HCT116 (cell line): ENCODE measurements at regions not wholly inside any gene's neighbourhood (a gene's known extent, or its start where the extent isn't known, plus 50 kb on each side); places are given as distances from the start of the nearest gene placed in this dataset.

ENCODE experiments used
- CTCF ChIP-seq, 3 experiments: fragments of 200-600 bp in 1 of 3; sonication (generic) in 1 of 3; IDR thresholded peaks in 2 of 3; conservative IDR thresholded peaks in 1 of 3; 2 replicates each; pipeline ENCODE4 v1.5.1; 2012 to 2017; ENCODE audit warnings: low read depth in 2 of 3, low read length in 2 of 3, antibody characterized with exemption in 1 of 3, borderline replicate concordance in 1 of 3, control low read depth in 1 of 3, mild to moderate bottlenecking in 1 of 3, mixed read lengths in 1 of 3, mixed run types in 1 of 3, moderate library complexity in 1 of 3; ENCODE audit not compliant: insufficient read depth in 1 of 3
- EGR1 ChIP-seq: IDR thresholded peaks from 2 replicates; pipeline ENCODE4 v1.6.1; 2012; ENCODE audit warnings: low read depth
- EZH2 ChIP-seq: fragments of 200-600 bp; sonication (generic); IDR thresholded peaks from 2 replicates; pipeline ENCODE4 v1.6.1; 2017; ENCODE audit warnings: antibody characterized with exemption, mixed run types
- FOSL1 ChIP-seq: IDR thresholded peaks from 2 replicates; pipeline ENCODE4 v1.6.1; 2012; ENCODE audit warnings: low read depth
- JUND ChIP-seq: IDR thresholded peaks from 2 replicates; pipeline ENCODE4 v1.6.1; 2012
- POLR2A ChIP-seq: IDR thresholded peaks from 2 replicates; pipeline ENCODE4 v1.7.0; 2011; ENCODE audit warnings: borderline replicate concordance; ENCODE audit not compliant: insufficient read depth, insufficient read length; ENCODE audit errors: extremely low read depth
- POLR2AphosphoS5 ChIP-seq: IDR thresholded peaks from 2 replicates; pipeline ENCODE4 v1.6.1; 2011; ENCODE audit warnings: mild to moderate bottlenecking, low read depth, low read length, moderate library complexity
- RAD21 ChIP-seq: IDR thresholded peaks from 2 replicates; pipeline ENCODE4 v1.6.1; 2012; ENCODE audit warnings: low read depth, mild to moderate bottlenecking
- TCF7L2 ChIP-seq: IDR thresholded peaks from 2 replicates; pipeline ENCODE4 v1.7.0; 2011; ENCODE audit warnings: borderline replicate concordance, inconsistent platforms; ENCODE audit not compliant: insufficient read depth, insufficient read length; ENCODE audit errors: extremely low read depth
- ZBTB33 ChIP-seq: IDR thresholded peaks from 2 replicates; pipeline ENCODE4 v1.6.1; 2011; ENCODE audit warnings: mild to moderate bottlenecking, low read length, moderate library complexity; ENCODE audit not compliant: insufficient replicate concordance; ENCODE audit errors: extremely low read depth
- TF ChIP-seq, protein P1 (sequence below): IDR thresholded peaks from 2 replicates; pipeline ENCODE4 v1.6.1; 2012; ENCODE audit warnings: low read depth

DNA sequence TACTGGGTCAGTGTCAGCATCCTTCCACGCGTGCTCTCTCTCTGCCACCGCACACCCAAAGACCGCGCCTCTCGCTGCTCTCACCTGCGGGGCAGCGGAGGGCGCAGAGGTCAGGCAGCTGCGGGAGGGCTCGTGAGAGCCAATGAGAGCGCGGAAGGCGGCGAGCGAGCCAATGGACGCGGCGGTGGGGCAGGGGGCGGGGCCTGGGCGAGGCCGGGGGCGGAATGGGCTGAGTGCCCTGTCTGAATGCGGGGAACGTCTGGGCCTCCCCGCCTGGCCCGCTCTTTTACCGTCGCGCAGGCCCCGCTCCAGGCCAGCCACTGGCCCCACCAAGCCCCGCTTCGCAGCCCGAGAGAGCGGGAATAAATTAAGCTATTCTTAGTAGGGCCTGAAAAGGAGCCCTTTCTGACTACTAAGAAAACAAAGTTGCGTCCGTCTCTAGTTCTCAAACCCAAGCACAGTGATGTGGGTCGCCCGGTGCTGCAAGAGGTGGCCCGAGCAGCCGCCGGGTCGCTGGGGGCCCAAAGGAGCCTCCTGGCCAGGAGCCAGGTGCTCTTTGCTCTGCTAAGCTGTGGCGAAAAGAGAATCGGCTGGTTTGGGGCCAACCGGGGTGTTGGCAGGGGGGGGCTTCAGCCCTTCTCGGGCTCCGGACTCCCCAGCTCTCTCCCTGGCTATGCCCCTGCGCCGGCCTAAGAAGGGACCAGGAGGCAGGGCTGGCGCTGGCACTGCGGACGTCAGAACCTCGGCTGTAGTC is 81.1 kb upstream of the GLI2 start:
- TF ChIP-seq POLR2AphosphoS5 (no peak), FOSL1 (no peak), RAD21 (no peak), CTCF (IDR thresholded peaks at IDR 0.05 in 2 of 3, conservative IDR thresholded peaks at IDR 0.05 in 1 of 3; ENCODE audit: borderline replicate concordance in 1 of 3, insufficient read depth in 1 of 3, low read depth in 2 of 3, low read length in 2 of 3) (no peak), EZH2 (no peak), JUND (no peak), ZBTB33 (no peak), POLR2A (no peak), TCF7L2 (no peak), EGR1 (no peak)
- TF ChIP-seq, protein P1, sequence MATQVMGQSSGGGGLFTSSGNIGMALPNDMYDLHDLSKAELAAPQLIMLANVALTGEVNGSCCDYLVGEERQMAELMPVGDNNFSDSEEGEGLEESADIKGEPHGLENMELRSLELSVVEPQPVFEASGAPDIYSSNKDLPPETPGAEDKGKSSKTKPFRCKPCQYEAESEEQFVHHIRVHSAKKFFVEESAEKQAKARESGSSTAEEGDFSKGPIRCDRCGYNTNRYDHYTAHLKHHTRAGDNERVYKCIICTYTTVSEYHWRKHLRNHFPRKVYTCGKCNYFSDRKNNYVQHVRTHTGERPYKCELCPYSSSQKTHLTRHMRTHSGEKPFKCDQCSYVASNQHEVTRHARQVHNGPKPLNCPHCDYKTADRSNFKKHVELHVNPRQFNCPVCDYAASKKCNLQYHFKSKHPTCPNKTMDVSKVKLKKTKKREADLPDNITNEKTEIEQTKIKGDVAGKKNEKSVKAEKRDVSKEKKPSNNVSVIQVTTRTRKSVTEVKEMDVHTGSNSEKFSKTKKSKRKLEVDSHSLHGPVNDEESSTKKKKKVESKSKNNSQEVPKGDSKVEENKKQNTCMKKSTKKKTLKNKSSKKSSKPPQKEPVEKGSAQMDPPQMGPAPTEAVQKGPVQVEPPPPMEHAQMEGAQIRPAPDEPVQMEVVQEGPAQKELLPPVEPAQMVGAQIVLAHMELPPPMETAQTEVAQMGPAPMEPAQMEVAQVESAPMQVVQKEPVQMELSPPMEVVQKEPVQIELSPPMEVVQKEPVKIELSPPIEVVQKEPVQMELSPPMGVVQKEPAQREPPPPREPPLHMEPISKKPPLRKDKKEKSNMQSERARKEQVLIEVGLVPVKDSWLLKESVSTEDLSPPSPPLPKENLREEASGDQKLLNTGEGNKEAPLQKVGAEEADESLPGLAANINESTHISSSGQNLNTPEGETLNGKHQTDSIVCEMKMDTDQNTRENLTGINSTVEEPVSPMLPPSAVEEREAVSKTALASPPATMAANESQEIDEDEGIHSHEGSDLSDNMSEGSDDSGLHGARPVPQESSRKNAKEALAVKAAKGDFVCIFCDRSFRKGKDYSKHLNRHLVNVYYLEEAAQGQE = no peak
